HG02642 (cell line): ENCODE measurements at regions not wholly inside any gene's neighbourhood (a gene's known extent, or its start where the extent isn't known, plus 50 kb on each side); places are given as distances from the start of the nearest gene placed in this dataset.

Experiments used
- ATAC-seq: cut with Tn5 transposase; IDR thresholded peaks from one replicate; pipeline ENCODE4 v1.9.1; 2021; ENCODE audit warnings: mild to moderate bottlenecking; ENCODE audit not compliant: unreplicated experiment, poor library complexity

GRCh38 chr6:126600258-126600916, 260.5 kb downstream of the CENPW start:
- no peak for ATAC-seq

GRCh38 chr6:126603410-126603809, 263.5 kb downstream of the CENPW start:
- no peak for ATAC-seq

GRCh38 chr6:126605089-126605488, 265.2 kb downstream of the CENPW start:
- no peak for ATAC-seq

- ATAC-seq: no peak
Measured at GRCh38 chr6:126607289-126607688, 267.4 kb downstream of the CENPW start.

GRCh38 chr6:126608681-126609080, 268.8 kb downstream of the CENPW start:
- ATAC-seq: no peak

- no peak for ATAC-seq
Measured at GRCh38 chr6:126614642-126615504, 275.0 kb downstream of the CENPW start.

GRCh38 chr6:126616866-126617265, 277.0 kb downstream of the CENPW start:
- no peak for ATAC-seq

- no peak for ATAC-seq
Measured at GRCh38 chr6:126618639-126619343, 278.9 kb downstream of the CENPW start.

GRCh38 chr6:126620719-126621118, 280.8 kb downstream of the CENPW start:
- no peak for ATAC-seq

- no peak for ATAC-seq
Measured at GRCh38 chr6:126625019-126625418, 285.1 kb downstream of the CENPW start.

GRCh38 chr6:126628125-126628524, 288.2 kb downstream of the CENPW start:
- ATAC-seq: no peak

- ATAC-seq: no peak
Measured at GRCh38 chr6:126631363-126631762, 291.4 kb downstream of the CENPW start.

- no peak for ATAC-seq
Measured at GRCh38 chr6:126632271-126632670, 292.4 kb downstream of the CENPW start.

- ATAC-seq: no peak
Measured at GRCh38 chr6:126633373-126633772, 293.5 kb downstream of the CENPW start.

- ATAC-seq: no peak
Measured at GRCh38 chr6:126640356-126640755, 300.4 kb downstream of the CENPW start.

GRCh38 chr6:126640921-126641320, 301.0 kb downstream of the CENPW start:
- ATAC-seq: no peak

GRCh38 chr6:126641641-126642040, 301.7 kb downstream of the CENPW start:
- no peak for ATAC-seq

- ATAC-seq: no peak
Measured at GRCh38 chr6:126643352-126643751, 303.4 kb downstream of the CENPW start.

- no peak for ATAC-seq
Measured at GRCh38 chr6:126650931-126651330, 311.0 kb downstream of the CENPW start.

- no peak for ATAC-seq
Measured at GRCh38 chr6:126657561-126658175, 317.8 kb downstream of the CENPW start.

- ATAC-seq: no peak
Measured at GRCh38 chr6:126660376-126660775, 320.5 kb downstream of the CENPW start.
